ENCODE measurements at regions not wholly inside any gene's neighbourhood (a gene's known extent, or its start where the extent isn't known, plus 50 kb on each side); places are given as distances from the start of the nearest gene placed in this dataset.

DNA sequence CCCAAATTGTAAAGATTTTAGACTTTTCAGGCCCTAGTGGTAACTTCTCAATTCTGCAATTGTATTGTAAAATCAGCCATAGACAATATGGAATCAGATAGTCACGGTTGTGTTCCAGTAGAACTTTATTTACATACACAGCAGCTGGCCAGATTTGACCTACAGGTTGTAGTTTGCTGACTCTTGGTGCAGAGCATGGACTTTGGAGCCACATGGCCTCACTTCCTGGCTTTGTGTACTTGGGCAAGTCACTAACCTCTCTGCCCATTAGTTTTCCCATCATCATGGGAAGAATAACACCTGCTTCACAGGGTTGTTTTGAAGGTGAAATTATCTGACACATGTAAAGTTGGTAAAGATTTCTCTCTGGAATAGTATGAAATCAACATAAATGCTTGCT lies 147.6 kb downstream of the TMEM200C start:
- ATAC-seq (no peak), DNase-seq (no peak)
- H3K9me3 ChIP-seq (ENCODE audit: control insufficient read depth, low read length, poor library complexity, severe bottlenecking), result no peaks in the 10 kb centered on the region
- Mint-ChIP-seq H3K4me1 (no peaks in the 10 kb centered on the region), H3K36me3 (ENCODE audit: low read depth) (no peaks in the 10 kb centered on the region), H3K27ac (no peak overlapping the region), H3K27me3 (no peaks in the 10 kb centered on the region), H3K4me3 (no peak overlapping the region)

DNA sequence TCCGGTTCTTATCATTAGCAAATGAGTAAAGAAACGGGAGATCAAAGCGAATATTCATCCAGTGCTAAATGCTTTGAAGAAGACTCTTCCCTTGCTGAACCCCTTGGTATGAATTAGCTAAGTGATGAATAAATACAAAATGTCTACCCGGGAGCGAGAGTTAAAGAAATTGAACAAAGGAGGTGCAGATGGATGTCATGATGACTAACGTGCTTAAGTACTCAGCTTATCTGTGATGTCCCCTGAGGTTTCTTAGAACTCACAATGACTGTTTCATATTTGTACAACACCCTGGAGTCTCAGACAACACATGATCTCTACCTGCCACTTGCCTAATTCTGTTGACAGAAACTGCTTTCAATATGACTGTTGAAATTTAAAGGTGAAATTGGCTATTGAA lies 148.5 kb downstream of the TMEM200C start:
- Mint-ChIP-seq H3K36me3 (ENCODE audit: low read depth) (no peaks in the 10 kb centered on the region), H3K27me3 (no peaks in the 10 kb centered on the region), H3K4me1 (no peaks in the 10 kb centered on the region), H3K27ac (no peak overlapping the region), H3K4me3 (no peak overlapping the region)
- H3K9me3 ChIP-seq (ENCODE audit: control insufficient read depth, low read length, poor library complexity, severe bottlenecking), result no peaks in the 10 kb centered on the region
- DNase-seq, result no peak
- ATAC-seq, result no peak

DNA sequence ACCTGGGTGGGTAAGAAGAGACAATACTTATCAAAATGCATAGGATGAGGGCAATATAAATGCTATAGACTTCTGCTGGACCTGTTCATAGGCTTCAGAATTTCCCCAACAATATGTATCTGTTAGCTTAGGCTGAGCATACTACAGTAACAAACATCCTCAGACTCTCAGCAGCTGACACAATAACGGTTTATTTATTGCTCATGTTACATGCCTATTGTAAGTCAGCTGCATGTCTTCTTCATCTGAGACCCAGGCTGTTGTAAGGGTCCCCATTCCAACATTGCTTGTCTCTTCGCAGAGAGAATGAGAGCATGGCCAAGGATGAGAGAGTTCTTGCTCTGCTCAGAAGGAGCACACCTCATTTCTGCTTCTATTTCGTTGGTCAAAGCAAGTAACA lies 150.7 kb downstream of the TMEM200C start:
- ATAC-seq, result no peak
- H3K4me3 Mint-ChIP-seq, result no peak overlapping the region
- DNase-seq, result no peak
- no peaks in the 10 kb centered on the region for H3K36me3 Mint-ChIP-seq (ENCODE audit: low read depth)
- no peaks in the 10 kb centered on the region for H3K4me1 Mint-ChIP-seq
- no peaks in the 10 kb centered on the region for H3K9me3 ChIP-seq (ENCODE audit: control insufficient read depth, low read length, poor library complexity, severe bottlenecking)
- H3K27me3 Mint-ChIP-seq, result no peaks in the 10 kb centered on the region
- H3K27ac Mint-ChIP-seq, result no peak overlapping the region

DNA sequence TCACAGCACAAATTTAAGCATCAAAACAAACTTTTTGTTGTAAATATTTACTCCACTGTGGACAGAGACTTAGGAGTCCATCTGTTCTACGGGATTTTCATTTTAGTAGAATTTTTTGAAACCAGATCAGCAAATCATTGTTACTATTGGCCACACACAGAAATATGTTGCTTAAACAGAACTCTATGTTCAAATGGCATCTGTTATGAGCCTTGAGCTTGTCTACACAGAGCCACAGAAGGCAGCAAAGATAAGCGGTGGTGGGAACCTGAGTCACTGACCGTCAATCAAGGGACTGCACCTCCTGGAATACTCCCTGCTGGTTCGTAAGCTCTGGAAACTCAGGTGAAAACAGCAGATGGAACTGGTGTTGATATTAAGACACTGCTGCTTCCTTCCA lies 156.8 kb downstream of the TMEM200C start:
- ATAC-seq (no peak), DNase-seq (no peak)
- H3K9me3 ChIP-seq (ENCODE audit: control insufficient read depth, low read length, poor library complexity, severe bottlenecking), result no peaks in the 10 kb centered on the region
- H3K36me3 Mint-ChIP-seq (ENCODE audit: low read depth), result no peaks in the 10 kb centered on the region
- no peaks in the 10 kb centered on the region for H3K4me1 Mint-ChIP-seq
- H3K27me3 Mint-ChIP-seq, result no peaks in the 10 kb centered on the region
- no peak overlapping the region for H3K27ac Mint-ChIP-seq
- no peak overlapping the region for H3K4me3 Mint-ChIP-seq

GRCh38 chr18:5732318-5732717 lies 163.0 kb downstream of the TMEM200C start:
- DNase-seq, result no peak
- no peak overlapping the region for H3K4me3 Mint-ChIP-seq
- H3K27me3 Mint-ChIP-seq, result no peaks in the 10 kb centered on the region
- ATAC-seq, result no peak
- peaks cover 2% of the 10 kb centered on the region for H3K36me3 Mint-ChIP-seq (ENCODE audit: low read depth)
- no peaks in the 10 kb centered on the region for H3K4me1 Mint-ChIP-seq
- no peaks in the 10 kb centered on the region for H3K9me3 ChIP-seq (ENCODE audit: control insufficient read depth, low read length, poor library complexity, severe bottlenecking)
- no peak overlapping the region for H3K27ac Mint-ChIP-seq

GRCh38 chr18:5729983-5730699 lies 165.2 kb downstream of the TMEM200C start:
- Mint-ChIP-seq H3K4me3 (no peak overlapping the region), H3K4me1 (no peaks in the 10 kb centered on the region), H3K27me3 (no peaks in the 10 kb centered on the region), H3K36me3 (ENCODE audit: low read depth) (peaks cover 2% of the 10 kb centered on the region), H3K27ac (no peak overlapping the region)
- H3K9me3 ChIP-seq (ENCODE audit: control insufficient read depth, low read length, poor library complexity, severe bottlenecking), result no peaks in the 10 kb centered on the region
- ATAC-seq (no peak), DNase-seq (no peak)

DNA sequence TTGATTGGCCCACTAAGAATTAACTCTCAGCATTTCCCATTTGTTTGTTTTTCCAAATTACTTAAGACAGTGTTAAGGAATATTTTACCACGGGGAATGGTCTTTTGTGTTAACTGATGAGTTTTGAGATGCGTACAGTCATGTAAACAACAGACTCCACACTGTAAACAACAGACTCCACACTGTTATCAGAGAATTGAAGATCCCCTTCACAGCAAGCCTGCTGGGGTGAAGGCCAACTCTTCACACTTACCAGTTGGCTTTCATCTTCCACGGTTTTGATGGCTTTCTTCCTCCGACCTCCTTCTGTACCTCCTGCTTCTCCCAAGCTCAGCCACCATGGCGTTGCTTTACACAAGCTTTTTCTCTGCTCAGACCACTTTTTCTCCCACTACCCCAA lies 166.8 kb downstream of the TMEM200C start:
- Mint-ChIP-seq H3K27ac (no peak overlapping the region), H3K4me1 (no peaks in the 10 kb centered on the region), H3K27me3 (no peaks in the 10 kb centered on the region), H3K36me3 (ENCODE audit: low read depth) (peaks cover 2% of the 10 kb centered on the region), H3K4me3 (no peak overlapping the region)
- no peak for DNase-seq
- H3K9me3 ChIP-seq (ENCODE audit: control insufficient read depth, low read length, poor library complexity, severe bottlenecking), result no peaks in the 10 kb centered on the region
- ATAC-seq, result no peak

GRCh38 chr18:5726011-5726410 lies 169.3 kb downstream of the TMEM200C start:
- DNase-seq, result no peak

DNA sequence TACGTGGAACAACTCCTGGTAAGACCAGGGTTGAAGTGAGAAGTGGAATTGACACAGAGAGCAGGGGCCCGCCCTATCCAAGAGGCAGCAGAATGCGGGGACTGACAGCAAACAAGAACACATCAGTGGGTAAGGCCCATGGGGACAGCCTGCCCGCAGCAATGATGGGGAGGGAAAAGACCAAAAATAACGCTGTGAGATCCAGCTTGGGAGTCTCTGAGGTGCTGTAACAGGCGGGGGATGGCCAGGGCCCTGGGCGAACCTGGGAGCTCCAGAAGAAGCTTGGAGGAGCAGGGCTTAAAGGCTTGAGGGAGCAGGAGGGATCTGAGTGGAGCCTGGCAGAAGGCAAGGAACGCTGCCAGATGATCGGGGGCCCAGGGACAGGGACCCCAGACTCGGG lies 173.4 kb downstream of the TMEM200C start:
- Mint-ChIP-seq H3K27ac (no peak overlapping the region), H3K4me3 (no peak overlapping the region), H3K4me1 (no peaks in the 10 kb centered on the region), H3K36me3 (ENCODE audit: low read depth) (no peaks in the 10 kb centered on the region), H3K27me3 (peaks cover 4% of the 10 kb centered on the region)
- H3K9me3 ChIP-seq (ENCODE audit: control insufficient read depth, low read length, poor library complexity, severe bottlenecking), result no peaks in the 10 kb centered on the region
- ATAC-seq (no peak), DNase-seq (no peak)

More at GRCh38 chr18:5726011-5726410, 169.3 kb downstream of the TMEM200C start:
- H3K27ac Mint-ChIP-seq, result no peak overlapping the region
- no peak for ATAC-seq
- no peaks in the 10 kb centered on the region for H3K9me3 ChIP-seq (ENCODE audit: control insufficient read depth, low read length, poor library complexity, severe bottlenecking)
- no peaks in the 10 kb centered on the region for H3K27me3 Mint-ChIP-seq
- H3K4me1 Mint-ChIP-seq, result no peaks in the 10 kb centered on the region
- no peak overlapping the region for H3K4me3 Mint-ChIP-seq
- H3K36me3 Mint-ChIP-seq (ENCODE audit: low read depth), result peaks cover 2% of the 10 kb centered on the region

- H3K9me3 ChIP-seq (ENCODE audit: control insufficient read depth, low read length, poor library complexity, severe bottlenecking), result no peaks in the 10 kb centered on the region
- DNase-seq (no peak), ATAC-seq (no peak)
- Mint-ChIP-seq H3K36me3 (ENCODE audit: low read depth) (no peaks in the 10 kb centered on the region), H3K4me1 (no peaks in the 10 kb centered on the region), H3K4me3 (no peak overlapping the region), H3K27me3 (peaks cover 6% of the 10 kb centered on the region), H3K27ac (no peak overlapping the region)
Measured at GRCh38 chr18:5720132-5720531, 175.2 kb downstream of the TMEM200C start.

DNA sequence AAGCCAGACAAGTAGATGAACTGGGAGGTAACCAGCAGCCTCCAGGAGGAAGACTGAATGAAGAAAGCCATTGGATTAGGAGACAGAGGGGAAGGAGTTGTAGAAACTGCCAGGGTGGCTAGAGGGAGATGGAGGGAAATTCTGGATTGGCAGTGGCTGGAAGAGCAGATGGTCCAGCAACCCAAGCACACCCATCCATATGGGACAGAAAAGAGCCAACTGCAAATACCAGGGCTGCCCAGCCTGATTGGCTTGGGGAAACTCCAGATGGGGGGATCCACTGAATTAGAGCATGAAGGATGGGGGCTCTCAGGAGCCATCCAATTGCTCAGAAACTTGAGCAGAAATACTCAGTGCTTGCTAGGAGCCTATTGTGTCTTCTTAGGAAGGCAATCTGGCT lies 173.5 kb upstream of the EPB41L3 start:
- Mint-ChIP-seq H3K27ac (no peak overlapping the region), H3K27me3 (peaks cover 6% of the 10 kb centered on the region), H3K4me3 (no peak overlapping the region), H3K4me1 (no peaks in the 10 kb centered on the region), H3K36me3 (ENCODE audit: low read depth) (no peaks in the 10 kb centered on the region)
- DNase-seq (no peak), ATAC-seq (no peak)
- H3K9me3 ChIP-seq (ENCODE audit: control insufficient read depth, low read length, poor library complexity, severe bottlenecking), result no peaks in the 10 kb centered on the region

DNA sequence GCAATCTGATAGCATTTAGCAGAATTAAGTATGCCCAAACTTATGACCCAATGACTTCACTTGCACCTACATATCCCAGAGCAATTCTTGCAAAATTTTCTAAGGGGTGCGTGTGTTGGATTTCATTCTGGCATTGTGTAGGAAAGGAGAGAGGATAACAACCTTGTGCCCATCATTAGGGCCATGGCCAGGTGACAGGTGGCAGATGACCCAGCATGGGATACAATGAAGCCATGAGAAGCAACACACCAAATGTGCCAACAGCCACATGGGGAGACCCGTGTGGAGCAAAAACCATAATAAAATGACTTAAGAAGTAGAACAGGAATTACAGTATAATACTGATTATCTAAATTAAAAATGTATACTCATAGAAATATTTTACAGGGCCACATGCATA lies 166.9 kb upstream of the EPB41L3 start:
- Mint-ChIP-seq H3K36me3 (ENCODE audit: low read depth) (no peaks in the 10 kb centered on the region), H3K27ac (no peak overlapping the region), H3K4me1 (no peaks in the 10 kb centered on the region), H3K4me3 (no peak overlapping the region), H3K27me3 (peaks cover 6% of the 10 kb centered on the region)
- ATAC-seq, result no peak
- no peaks in the 10 kb centered on the region for H3K9me3 ChIP-seq (ENCODE audit: control insufficient read depth, low read length, poor library complexity, severe bottlenecking)
- no peak for DNase-seq

DNA sequence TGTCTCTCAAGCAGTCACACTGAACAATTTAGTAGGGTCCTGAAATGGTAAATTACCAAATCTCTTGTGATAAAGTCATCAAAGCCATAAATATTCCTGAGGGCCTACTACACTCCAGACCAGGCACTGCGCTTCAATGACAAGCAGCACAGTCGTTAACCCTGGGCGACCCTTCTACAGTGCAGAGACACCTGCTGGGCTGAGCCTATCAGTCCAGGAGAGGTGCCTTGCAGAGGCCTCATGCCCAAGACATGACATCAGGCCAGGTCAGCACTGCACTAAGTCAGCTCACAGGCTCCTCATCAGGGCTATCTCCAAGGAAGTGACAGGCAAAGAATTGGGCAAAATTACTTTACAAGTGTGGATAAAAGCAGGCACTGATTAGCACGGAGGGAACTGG lies 166.4 kb upstream of the EPB41L3 start:
- no peaks in the 10 kb centered on the region for H3K9me3 ChIP-seq (ENCODE audit: control insufficient read depth, low read length, poor library complexity, severe bottlenecking)
- Mint-ChIP-seq H3K27me3 (peaks cover 6% of the 10 kb centered on the region), H3K4me1 (no peaks in the 10 kb centered on the region), H3K4me3 (no peak overlapping the region), H3K27ac (no peak overlapping the region), H3K36me3 (ENCODE audit: low read depth) (no peaks in the 10 kb centered on the region)
- ATAC-seq (no peak), DNase-seq (no peak)

- no peaks in the 10 kb centered on the region for H3K9me3 ChIP-seq (ENCODE audit: control insufficient read depth, low read length, poor library complexity, severe bottlenecking)
- Mint-ChIP-seq H3K27me3 (peaks cover 6% of the 10 kb centered on the region), H3K4me1 (no peaks in the 10 kb centered on the region), H3K36me3 (ENCODE audit: low read depth) (no peaks in the 10 kb centered on the region), H3K27ac (no peak overlapping the region), H3K4me3 (no peak overlapping the region)
- ATAC-seq (no peak), DNase-seq (no peak)
Measured at GRCh38 chr18:5709476-5710095, 165.8 kb upstream of the EPB41L3 start.

All from T-helper 17 cell (primary cell).